Bronchial epithelial cell (primary cell): ENCODE measurements at regions not wholly inside any gene's neighbourhood (a gene's known extent, or its start where the extent isn't known, plus 50 kb on each side); places are given as distances from the start of the nearest gene placed in this dataset.

ENCODE experiments used
- DNase-seq: peaks from one replicate; pipeline ENCODE4 v3.0.0-alpha.2; 2010; ENCODE audit warnings: low read depth
- FAIRE-seq: peaks from 2 replicates; lab custom pipeline; 2011; peaks lifted over from hg19 to GRCh38; lab: Jason Lieb, UNC
- H3K27me3 ChIP-seq: 2 replicates; pipeline ENCODE4 v1.5.1; 2011; ENCODE audit warnings: low read length; ENCODE audit not compliant: control insufficient read depth, insufficient read depth
- H3K36me3 ChIP-seq: 2 replicates; pipeline ENCODE4 v1.5.1; 2011; ENCODE audit warnings: low read length; ENCODE audit not compliant: control insufficient read depth, insufficient read depth
- H3K4me3 ChIP-seq: 2 replicates; pipeline ENCODE4 v1.5.1; 2011; ENCODE audit warnings: mild to moderate bottlenecking, low read depth, low read length, control low read depth
- CTCF ChIP-seq: IDR thresholded peaks from 2 replicates; pipeline ENCODE4 v1.5.1; 2011; ENCODE audit warnings: mild to moderate bottlenecking, moderate library complexity, low read length, control low read depth, inconsistent platforms; ENCODE audit not compliant: insufficient read depth, severe bottlenecking

- Histone ChIP-seq H3K27me3 (no peaks in the 10 kb centered on the region), H3K4me3 (no peak overlapping the region), H3K36me3 (no peaks in the 10 kb centered on the region)
- no peak for TF ChIP-seq CTCF
- FAIRE-seq: no peak
- DNase-seq: no peak
These were observed 167.4 kb downstream of the ICE1 start for GRCh38 chr5:5589857-5590256.

- Histone ChIP-seq H3K36me3 (no peaks in the 10 kb centered on the region), H3K27me3 (no peaks in the 10 kb centered on the region), H3K4me3 (no peak overlapping the region)
- FAIRE-seq (no peak), DNase-seq (no peak)
- no peak for TF ChIP-seq CTCF
These were observed 166.7 kb downstream of the ICE1 start for GRCh38 chr5:5588887-5589826.

GRCh38 chr5:5588386-5588785 is 165.9 kb downstream of the ICE1 start:
- FAIRE-seq (no peak), DNase-seq (no peak)
- no peak for TF ChIP-seq CTCF
- H3K36me3 ChIP-seq: no peaks in the 10 kb centered on the region
- H3K4me3 ChIP-seq: no peak overlapping the region
- no peaks in the 10 kb centered on the region for H3K27me3 ChIP-seq

GRCh38 chr5:5587474-5587873 is 165.0 kb downstream of the ICE1 start:
- no peak for DNase-seq
- no peak for TF ChIP-seq CTCF
- Histone ChIP-seq H3K36me3 (no peaks in the 10 kb centered on the region), H3K4me3 (no peak overlapping the region), H3K27me3 (no peaks in the 10 kb centered on the region)
- FAIRE-seq: no peak

- no peak for DNase-seq
- no peak for FAIRE-seq
- Histone ChIP-seq H3K4me3 (no peak overlapping the region), H3K27me3 (no peaks in the 10 kb centered on the region), H3K36me3 (no peaks in the 10 kb centered on the region)
- no peak for TF ChIP-seq CTCF
These were observed 164.2 kb downstream of the ICE1 start for GRCh38 chr5:5586721-5587120.
